Heart right ventricle (tissue), 16 donors: ENCODE measurements at regions not wholly inside any gene's neighbourhood (a gene's known extent, or its start where the extent isn't known, plus 50 kb on each side); places are given as distances from the start of the nearest gene placed in this dataset.

Source experiments
- ATAC-seq, 8 donors: fragments of 200-7000 bp; cut with Tn5 transposase; one replicate each; pipeline ENCODE4 v1.9.1; 2020; ENCODE audit warnings: mild to moderate bottlenecking in 8 of 8, moderate library complexity in 8 of 8, moderate number of reproducible peaks in 1 of 8
- DNase-seq, 2 donors: peaks; one replicate each; pipeline ENCODE4 v3.0.0-alpha.2; 2020
- H3K27ac ChIP-seq, 10 donors: fragments of 200-600 bp; sonication (generic) in 2 of 10; one replicate each; pipeline versions ENCODE4 v1.5.0 to v1.8.0; 2020 to 2022; ENCODE audit warnings: mild to moderate bottlenecking in 3 of 10
- H3K27me3 ChIP-seq, 7 donors: fragments of 200-600 bp; one replicate each; pipeline ENCODE4 v1.8.0; 2021 to 2022; ENCODE audit warnings: mild to moderate bottlenecking in 2 of 7
- H3K36me3 ChIP-seq, 9 donors: fragments of 200-600 bp; sonication (generic) in 1 of 9; one replicate each; pipeline versions ENCODE4 v1.5.0 to v1.8.0; 2020 to 2022; ENCODE audit warnings: mild to moderate bottlenecking in 2 of 9
- H3K4me1 ChIP-seq, 9 donors: fragments of 200-600 bp; sonication (generic) in 1 of 9; one replicate each; pipeline versions ENCODE4 v1.5.0 to v1.8.0; 2020 to 2022; ENCODE audit warnings: mild to moderate bottlenecking in 4 of 9
- H3K4me3 ChIP-seq, 10 donors: fragments of 200-600 bp; sonication (generic) in 2 of 10; one replicate each; pipeline versions ENCODE4 v1.5.0 to v1.8.0; 2020 to 2022; ENCODE audit warnings: mild to moderate bottlenecking in 7 of 10, moderate library complexity in 2 of 10
- H3K9me3 ChIP-seq, 11 donors: fragments of 200-600 bp in 10 of 11; sonication (generic) in 2 of 11; one replicate each; pipeline versions ENCODE4 v1.5.0 to v1.8.0; 2013 to 2022; ENCODE audit warnings: mild to moderate bottlenecking in 2 of 11, control low read depth in 1 of 11, moderate library complexity in 1 of 11
- WGBS, 2 donors: extraction: QIAGEN DNeasy Blood & Tissue Kit; methylation state at CpG; one replicate each; pipeline ENCODE4 v1.1.7; 2013; ENCODE audit warnings: inconsistent platforms in 1 of 2; 5-methylcytosine and 5-hydroxymethylcytosine counted together
- intact Hi-C, 10 donors: fragments of 100-400 bp; cut with DNase I; formaldehyde crosslinking; loops; one replicate each; pipeline versions ENCODE4 v1.11.1 to v1.14.2; 2022
- TF ChIP-seq, protein P1 (sequence below), 9 donors: fragments of 200-600 bp; sonication (generic) in 2 of 9; IDR thresholded peaks; one replicate each; pipeline versions ENCODE4 v1.5.0 to v1.8.0; 2021 to 2022; ENCODE audit warnings: antibody characterized with exemption in 9 of 9, mild to moderate bottlenecking in 5 of 9, moderate library complexity in 1 of 9
- donor health status: Arrhythmogenic right ventricular cardiomyopathy.
- donor health status: ischemic (EF 13 %, LVEDD 7.1; RV severe dilation, severe dysfunction).
- donor health status: healthy with polysubstance abuse.
- donor health status: DM: no; HTN: yes; CAD: no.
- donor health status: DM: no; HTN: no; CAD: no.
- donor health status: ischemic (EF 25% LVEDD 6.9; RV normal size, moderate dysfunction).
- donor health status: ischemic (EF 25% LVEDD 5.7; RV mildly dilated, moderate dysfunction).
- donor health status: healthy.
- donor health status: DM: yes; HTN: yes; CAD: no.
- donor health status: Ischemic cardiomyopathy.
- donor health status: ischemic (EF 35%, LVEDD 5.7; RV mildly dilated, moderate dysfunction).
- donor health status: nonischemic (EF 11% LVEDD 7.7; RV severe dilation, severe dysfunction).
- donor health status: DM: yes; HTN: yes; CAD: no.
- donor health status: PGD.
- donor health status: ischemic (EF 29% LVEDD 5.4; RV normal size, mild dysfunction).
- donor health status: nonischemic (EF 23%, LVEDD 6.1; RV moderate dilation, normal function).

DNA sequence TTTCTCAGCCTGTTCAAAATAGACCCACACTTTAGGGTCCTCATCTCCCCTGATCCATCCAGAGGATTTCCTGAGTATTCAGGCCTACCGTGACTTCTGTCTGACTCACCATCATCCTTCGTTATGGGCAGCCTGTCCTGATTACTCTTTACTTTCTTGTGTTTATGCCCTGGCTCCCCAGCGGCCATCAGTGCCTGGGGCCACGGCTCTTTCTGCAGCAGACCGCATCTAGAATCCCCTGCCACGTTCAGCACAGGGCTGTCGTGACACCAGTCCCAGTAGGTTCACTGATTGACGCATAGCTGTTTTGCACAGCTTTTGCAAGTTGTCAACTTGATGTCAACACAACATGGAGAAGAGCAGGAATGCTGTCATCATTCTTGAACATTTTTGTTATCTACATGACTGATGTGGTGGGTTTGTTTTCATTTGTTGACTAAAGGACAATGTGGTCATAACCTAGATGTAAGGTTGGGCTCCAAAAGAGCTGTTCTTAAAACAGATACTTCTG lies 225.6 kb downstream of the HAUS1 start:
- Histone ChIP-seq H3K27ac (no peak overlapping the region), H3K36me3 (no peaks in the 10 kb centered on the region), H3K4me3 (no peak overlapping the region), H3K9me3 (no peaks in the 10 kb centered on the region), H3K4me1 (peaks cover 0 to 11% (median 6%) of the 10 kb centered on the region in 9 donors), H3K27me3 (peaks cover 0 to 27% (median 0%) of the 10 kb centered on the region in 7 donors)
- TF ChIP-seq, protein P1, sequence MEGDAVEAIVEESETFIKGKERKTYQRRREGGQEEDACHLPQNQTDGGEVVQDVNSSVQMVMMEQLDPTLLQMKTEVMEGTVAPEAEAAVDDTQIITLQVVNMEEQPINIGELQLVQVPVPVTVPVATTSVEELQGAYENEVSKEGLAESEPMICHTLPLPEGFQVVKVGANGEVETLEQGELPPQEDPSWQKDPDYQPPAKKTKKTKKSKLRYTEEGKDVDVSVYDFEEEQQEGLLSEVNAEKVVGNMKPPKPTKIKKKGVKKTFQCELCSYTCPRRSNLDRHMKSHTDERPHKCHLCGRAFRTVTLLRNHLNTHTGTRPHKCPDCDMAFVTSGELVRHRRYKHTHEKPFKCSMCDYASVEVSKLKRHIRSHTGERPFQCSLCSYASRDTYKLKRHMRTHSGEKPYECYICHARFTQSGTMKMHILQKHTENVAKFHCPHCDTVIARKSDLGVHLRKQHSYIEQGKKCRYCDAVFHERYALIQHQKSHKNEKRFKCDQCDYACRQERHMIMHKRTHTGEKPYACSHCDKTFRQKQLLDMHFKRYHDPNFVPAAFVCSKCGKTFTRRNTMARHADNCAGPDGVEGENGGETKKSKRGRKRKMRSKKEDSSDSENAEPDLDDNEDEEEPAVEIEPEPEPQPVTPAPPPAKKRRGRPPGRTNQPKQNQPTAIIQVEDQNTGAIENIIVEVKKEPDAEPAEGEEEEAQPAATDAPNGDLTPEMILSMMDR (IDR thresholded peaks at IDR 0.05): no peak
- intact Hi-C loops: loop anchor here in 4 of 10 donors (5.0 to 10.0 kb wide), 4 partner anchors 83 to 153 kb away; no protein-coding TSS in a partner anchor
- 74 to 79% methylated on average over 8 of the region's 8 CpGs for WGBS, 2 donors
- DNase-seq: no peak
- no peak for ATAC-seq

DNA sequence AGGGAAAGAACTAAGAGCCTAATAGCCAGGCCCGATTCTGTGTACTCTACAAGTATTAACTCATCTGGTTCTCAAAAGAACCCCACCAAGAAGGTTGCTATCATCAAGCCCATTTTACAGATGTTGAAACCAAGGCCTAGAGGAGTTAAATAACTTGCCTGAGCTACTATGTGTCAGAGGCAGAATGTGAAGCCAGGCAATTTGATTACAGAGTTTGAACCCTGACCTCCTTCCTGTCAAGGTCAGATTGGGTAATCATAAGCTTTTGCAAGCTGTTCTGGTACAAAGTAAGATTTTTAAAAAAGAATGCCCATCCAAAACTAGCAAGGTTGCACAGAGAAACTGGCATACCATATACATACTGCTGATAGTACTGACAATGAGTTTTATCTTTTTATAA lies 227.1 kb downstream of the HAUS1 start:
- intact Hi-C loops: loop anchor here in 4 of 10 donors (5.0 to 10.0 kb wide), 4 partner anchors 81 to 151 kb away; no protein-coding TSS in a partner anchor

DNA sequence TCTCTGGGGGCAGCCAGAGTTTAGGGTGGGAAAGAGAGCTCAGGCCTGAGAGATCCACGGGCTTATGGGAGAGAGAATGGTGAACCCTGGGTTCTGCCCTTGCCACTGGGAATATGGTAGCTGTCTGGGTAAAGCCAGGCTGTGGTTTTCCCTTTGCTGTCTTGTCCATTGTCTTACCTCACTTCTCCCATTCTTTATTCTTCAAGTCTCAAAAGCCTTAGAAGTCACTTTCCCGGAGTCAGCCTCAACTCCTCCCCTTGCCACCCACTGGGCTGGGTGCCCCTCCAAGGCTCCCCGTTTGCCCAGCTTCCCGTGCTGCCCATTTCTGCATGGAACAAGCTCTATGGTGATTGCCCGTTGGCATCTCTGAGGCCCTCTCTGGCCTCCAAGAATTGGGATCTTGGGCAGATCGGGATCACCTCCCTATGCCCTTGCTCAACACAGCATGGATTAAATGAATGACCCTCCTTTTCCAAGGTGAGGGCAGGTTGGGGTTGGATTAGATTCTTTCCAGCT lies 228.2 kb downstream of the HAUS1 start:
- intact Hi-C loops: loop anchor here in 4 of 10 donors (5.0 to 10.0 kb wide), 4 partner anchors 80 to 150 kb away; no protein-coding TSS in a partner anchor
- 87 to 90% methylated on average over 6 of the region's 6 CpGs for WGBS, 2 donors
- no peak for DNase-seq

More for the DNA sequence above, 227.1 kb downstream of the HAUS1 start:
- TF ChIP-seq, protein P1 (IDR thresholded peaks at IDR 0.05): no peak
- peaks cover 7 to 26% (median 20%) of the 10 kb centered on the region in 9 donors for H3K4me1 ChIP-seq
- H3K36me3 ChIP-seq: no peaks in the 10 kb centered on the region
- H3K27me3 ChIP-seq: peaks cover 0 to 42% (median 0%) of the 10 kb centered on the region in 7 donors
- ATAC-seq (no peak), DNase-seq (no peak)
- 86 to 93% methylated on average over 1 of the region's 1 CpG for WGBS, 2 donors
- H3K27ac ChIP-seq: no peak overlapping the region
- H3K4me3 ChIP-seq: no peak overlapping the region
- no peaks in the 10 kb centered on the region for H3K9me3 ChIP-seq

DNA sequence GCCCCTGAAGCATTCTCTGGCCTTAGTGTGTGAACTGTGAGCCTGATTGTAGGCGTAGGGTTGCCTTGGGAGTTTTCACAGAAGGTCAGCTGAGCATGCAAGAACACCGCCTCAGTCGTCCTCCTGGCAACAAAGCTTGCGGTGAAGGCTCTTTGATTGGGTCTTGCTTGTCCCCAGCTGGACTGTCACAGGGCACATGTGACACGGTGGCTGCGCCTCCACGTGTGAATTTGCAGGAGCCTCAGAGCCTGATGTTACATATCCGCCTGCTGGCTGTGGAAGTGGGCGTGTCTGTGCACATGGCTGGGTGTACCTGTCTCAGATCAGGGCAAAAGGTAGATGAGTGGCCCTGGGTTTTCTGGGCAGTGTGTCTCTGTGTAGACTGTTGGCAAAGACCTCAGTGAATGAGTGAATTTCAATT lies 228.7 kb downstream of the HAUS1 start:
- Histone ChIP-seq H3K4me1 (peaks cover 10 to 41% (median 30%) of the 10 kb centered on the region in 9 donors), H3K27ac (peak overlapping the region in 2 of 10 donors; percentile 50 to 77), H3K36me3 (no peaks in the 10 kb centered on the region), H3K9me3 (no peaks in the 10 kb centered on the region), H3K4me3 (peak overlapping the region in 9 of 10 donors; percentile 56 to 85 (median 68)), H3K27me3 (peaks cover 0 to 58% (median 0%) of the 10 kb centered on the region in 7 donors)
- TF ChIP-seq, protein P1 (IDR thresholded peaks at IDR 0.05): no peak
- ATAC-seq (peak in 6 of 8 donors; percentile 3 to 44 (median 22)), DNase-seq (peak in 1 of 2 donors; percentile 17)
- intact Hi-C loops: loop anchor here in 4 of 10 donors (5.0 to 10.0 kb wide), 4 partner anchors 79 to 149 kb away; no protein-coding TSS in a partner anchor
- 39 to 41% methylated on average over 9 of the region's 9 CpGs for WGBS, 2 donors

More for the DNA sequence above, 228.2 kb downstream of the HAUS1 start:
- Histone ChIP-seq H3K9me3 (no peaks in the 10 kb centered on the region), H3K27ac (peak overlapping the region in 1 of 10 donors; percentile 28), H3K36me3 (no peaks in the 10 kb centered on the region), H3K27me3 (peaks cover 0 to 52% (median 0%) of the 10 kb centered on the region in 7 donors), H3K4me3 (no peak overlapping the region), H3K4me1 (peaks cover 10 to 36% (median 30%) of the 10 kb centered on the region in 9 donors)
- TF ChIP-seq, protein P1 (IDR thresholded peaks at IDR 0.05): no peak
- no peak for ATAC-seq
